GM12878 (cell line): ENCODE measurements at regions not wholly inside any gene's neighbourhood (a gene's known extent, or its start where the extent isn't known, plus 50 kb on each side); places are given as distances from the start of the nearest gene placed in this dataset.

Experiments
- ATAC-seq: fragments of 200-7000 bp; cut with Tn5 transposase; 3 replicates; pipeline ENCODE4 v1.9.1; 2020; ENCODE audit warnings: mild to moderate bottlenecking, moderate library complexity
- BruUV-seq: library from RNA; stranded (reverse); fragments of 400-500 nt; replicated peaks from 2 replicates; lab custom pipeline; 2021; lab: Mats Ljungman, UMichigan
- CTCF ChIA-PET: fragments of 300-600 bp; sonication (Branson Sonifier 250); formaldehyde crosslinking; extraction: SDS; loops from one replicate; lab custom pipeline; 2021; ENCODE audit warnings: inconsistent platforms; lab: Yijun Ruan, JAX
- POLR2A ChIA-PET: fragments of 350-600 bp; formaldehyde crosslinking; extraction: SDS; loops from one replicate; lab custom pipeline; 2021; ENCODE audit warnings: inconsistent platforms; lab: Charles Lee
- RAD21 ChIA-PET: fragments of 300-600 bp; sonication (Branson Sonifier 250); formaldehyde crosslinking; loops from one replicate; lab custom pipeline; 2023; ENCODE audit warnings: antibody characterized with exemption; ENCODE audit not compliant: unreplicated experiment; lab: Charles Lee
- SMC1A ChIA-PET: fragments of 300-600 bp; sonication (Branson Sonifier 250); formaldehyde crosslinking; loops from one replicate; lab custom pipeline; 2023; ENCODE audit not compliant: unreplicated experiment, uncharacterized antibody; lab: Charles Lee
- DNase-seq: peaks from one replicate; pipeline ENCODE4 v3.0.0-alpha.2; 2011; ENCODE audit warnings: low read depth, low spot score
- FAIRE-seq: peaks from 3 replicates; lab custom pipeline; 2011; peaks lifted over from hg19 to GRCh38; lab: Jason Lieb, UNC
- H2AFZ ChIP-seq: 2 replicates; pipeline ENCODE4 v1.6.0; 2011; ENCODE audit warnings: low read depth, low read length, control low read depth; ENCODE audit not compliant: control insufficient read depth
- H3K27ac ChIP-seq: 2 replicates; pipeline ENCODE4 v1.5.1; 2011; ENCODE audit warnings: control low read depth; ENCODE audit not compliant: control insufficient read depth, insufficient read depth
- H3K27me3 ChIP-seq, 2 experiments: replicated peaks in 1 of 2; 2 replicates each; pipeline versions ENCODE4 v1.6.0 to v1.6.1; 2011; ENCODE audit warnings: low read length in 1 of 2; ENCODE audit not compliant: control insufficient read depth in 2 of 2, insufficient read depth in 2 of 2
- H3K36me3 ChIP-seq, 2 experiments: 2 replicates each; pipeline ENCODE4 v1.5.1; 2011; ENCODE audit warnings: low read length in 1 of 2; ENCODE audit not compliant: control insufficient read depth in 2 of 2, insufficient read depth in 2 of 2
- H3K4me1 ChIP-seq: 2 replicates; pipeline ENCODE4 v1.6.1; 2011; ENCODE audit warnings: mild to moderate bottlenecking, low read length, moderate library complexity, mixed read lengths; ENCODE audit not compliant: control insufficient read depth, insufficient read depth
- H3K4me2 ChIP-seq: 2 replicates; pipeline ENCODE4 v1.6.0; 2011; ENCODE audit warnings: control low read depth; ENCODE audit not compliant: control insufficient read depth, insufficient read depth
- H3K4me3 ChIP-seq: fragments of 200-600 bp; sonication (generic); 2 replicates; pipeline ENCODE4 v1.5.1; 2016
- H3K79me2 ChIP-seq: 2 replicates; pipeline ENCODE4 v1.6.0; 2011; ENCODE audit warnings: low read length; ENCODE audit not compliant: control insufficient read depth, insufficient read depth
- H3K9ac ChIP-seq: 2 replicates; pipeline ENCODE4 v1.8.0; 2011; ENCODE audit warnings: low read length, control low read depth, mixed read lengths; ENCODE audit not compliant: control insufficient read depth, insufficient read depth
- H3K9me3 ChIP-seq: replicated peaks from 3 replicates; pipeline ENCODE4 v1.5.1; 2011; ENCODE audit warnings: mild to moderate bottlenecking, low read length; ENCODE audit not compliant: control insufficient read depth, insufficient read depth
- H4K20me1 ChIP-seq: 2 replicates; pipeline ENCODE4 v1.6.0; 2011; ENCODE audit not compliant: control insufficient read depth, insufficient read depth
- CEBPZ ChIP-seq: fragments of 150-350 bp; IDR thresholded peaks from 2 replicates; pipeline ENCODE4 v1.6.1; 2016; ENCODE audit warnings: low read depth, low read length
- REST ChIP-seq: IDR thresholded peaks from 2 replicates; pipeline ENCODE4 v1.6.1; 2012; ENCODE audit warnings: mild to moderate bottlenecking, low read depth, low read length
- WRNIP1 ChIP-seq: IDR thresholded peaks from 2 replicates; pipeline ENCODE4 v1.6.1; 2011; ENCODE audit warnings: low read depth, low read length, improper control_type of control experiment, borderline replicate concordance
- ZNF592 ChIP-seq: fragments of 450-650 bp; IDR thresholded peaks from 2 replicates; pipeline ENCODE4 v1.6.1; 2017; ENCODE audit warnings: mild to moderate bottlenecking, moderate library complexity
- WGBS: methylation state at CpG from one replicate; pipeline ENCODE4 v1.1.6; 2016; ENCODE audit warnings: low lambda C conversion rate; ENCODE audit not compliant: insufficient replicate concordance, insufficient coverage; ENCODE audit errors: missing lambda C conversion rate; 5-methylcytosine and 5-hydroxymethylcytosine counted together
- in situ Hi-C: fragments of 300-500 bp; cut with MboI; formaldehyde crosslinking; loops from 9 replicates; pipeline ENCODE4 v1.14.3; 2018; ENCODE audit warnings: mixed read lengths
- intact Hi-C: fragments of 100-400 bp; cut with micrococcal nuclease; formaldehyde crosslinking; loops from one replicate; pipeline ENCODE4 v1.14.2; 2022; ENCODE audit not compliant: unreplicated experiment

- H3K9me3 ChIP-seq, result no peaks in the 10 kb centered on the region
- H2AFZ ChIP-seq, result no peak overlapping the region
- no peak for DNase-seq
- no peaks in the 10 kb centered on the region for H4K20me1 ChIP-seq
- TF ChIP-seq CEBPZ (no peak), WRNIP1 (no peak), REST (no peak), ZNF592 (no peak)
- H3K4me3 ChIP-seq, result no peak overlapping the region
- no peak overlapping the region for H3K4me2 ChIP-seq
- no peak for ATAC-seq
- in situ Hi-C loops, result no loop called here
- no peak overlapping the region for H3K27ac ChIP-seq
- no peak for FAIRE-seq
- no peak overlapping the region for H3K9ac ChIP-seq
- no peaks in the 10 kb centered on the region for H3K79me2 ChIP-seq
- RAD21 ChIA-PET, result no interaction called here
- no peaks in the 10 kb centered on the region for H3K4me1 ChIP-seq
- CTCF ChIA-PET, result no interaction called here
- WGBS, result 89% methylated on average over 5 of the region's 5 CpGs
- no TSS peak for BruUV-seq
- intact Hi-C loops, result no loop called here
- no peaks in the 10 kb centered on the region for H3K27me3 ChIP-seq
- no peaks in the 10 kb centered on the region for H3K36me3 ChIP-seq
- SMC1A ChIA-PET, result interaction anchor here (0.6 to 2.2 kb wide), 2 partner anchors 12 to 18 kb away, joined by 3 to 6 read pairs; no protein-coding TSS in a partner anchor
- POLR2A ChIA-PET, result no interaction called here
These were observed 123.0 kb downstream of the EDEM1 start for GRCh38 chr3:5310509-5310908.
